ENCODE measurements at regions not wholly inside any gene's neighbourhood (a gene's known extent, or its start where the extent isn't known, plus 50 kb on each side); places are given as distances from the start of the nearest gene placed in this dataset.

DNA sequence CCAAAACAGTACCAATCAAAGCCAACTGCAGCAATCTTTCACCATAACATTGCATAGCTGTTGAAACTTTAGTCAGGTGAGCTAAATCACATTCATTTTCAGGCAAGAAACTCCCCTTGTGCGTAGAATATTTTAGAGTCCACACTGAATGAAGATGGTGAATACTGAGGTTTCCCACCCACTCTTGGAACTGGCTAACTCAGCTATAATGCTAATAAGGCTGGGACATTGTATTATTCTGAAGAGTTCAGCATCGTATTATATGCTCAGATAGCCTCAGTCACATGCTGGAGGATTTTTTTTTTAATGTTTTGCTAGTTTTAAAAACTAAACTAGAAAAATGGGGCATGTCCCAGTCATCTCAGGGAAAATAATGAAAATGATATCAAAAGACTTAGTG, 352.3 kb upstream of the FMN2 start:
- DNase-seq: no peak

DNA sequence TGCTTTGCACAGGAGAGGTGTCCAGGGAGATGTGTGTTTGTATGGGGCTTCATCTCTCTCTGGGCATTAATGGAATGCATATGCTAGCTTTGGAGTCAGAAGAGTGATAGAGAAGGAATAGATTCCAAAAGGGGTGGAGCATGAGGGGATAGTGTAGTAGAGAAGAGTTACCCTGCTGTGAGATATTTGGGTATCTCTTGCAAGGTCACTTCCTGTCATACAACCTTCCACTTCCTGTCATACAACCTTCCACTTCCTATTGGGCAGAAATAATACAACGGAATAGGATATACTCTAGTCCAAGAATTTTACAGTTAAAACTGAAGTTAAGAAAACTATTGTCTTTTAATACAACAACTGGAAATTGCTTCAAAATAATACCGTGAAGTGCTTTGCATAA, 351.8 kb upstream of the FMN2 start:
- DNase-seq: no peak

DNA sequence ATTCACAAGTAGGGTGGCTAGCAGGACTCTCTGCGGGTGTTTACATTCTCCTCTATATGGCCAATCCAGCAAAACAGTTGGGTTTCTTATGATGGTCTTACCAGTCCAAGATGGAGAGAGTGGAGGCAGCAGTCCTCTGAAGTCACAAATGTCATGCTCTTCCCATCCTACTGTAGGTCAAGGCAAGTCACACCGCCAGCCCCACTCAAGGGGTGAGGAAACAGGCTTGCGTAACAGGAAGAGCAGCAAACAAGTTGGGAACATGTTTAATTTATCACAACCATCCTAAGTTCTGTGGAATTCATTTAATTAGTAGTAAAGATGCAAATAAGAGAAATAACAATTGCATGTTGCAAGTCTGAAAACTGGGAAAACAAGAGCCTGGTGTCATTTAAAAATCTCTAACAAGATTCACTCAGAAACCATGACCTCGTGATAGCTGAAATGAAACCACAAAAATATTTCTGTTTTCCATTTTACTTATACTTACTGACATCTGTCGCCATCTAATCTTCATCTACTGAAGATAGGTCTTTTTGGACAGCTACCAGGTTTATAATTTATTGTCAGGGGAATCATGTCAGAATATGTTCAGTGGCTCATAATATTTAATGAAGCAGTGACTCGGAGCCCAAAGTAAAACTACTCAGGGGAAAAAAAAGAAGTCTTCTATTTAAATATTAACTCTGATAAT, 349.1 kb upstream of the FMN2 start:
- DNase-seq: no peak

DNA sequence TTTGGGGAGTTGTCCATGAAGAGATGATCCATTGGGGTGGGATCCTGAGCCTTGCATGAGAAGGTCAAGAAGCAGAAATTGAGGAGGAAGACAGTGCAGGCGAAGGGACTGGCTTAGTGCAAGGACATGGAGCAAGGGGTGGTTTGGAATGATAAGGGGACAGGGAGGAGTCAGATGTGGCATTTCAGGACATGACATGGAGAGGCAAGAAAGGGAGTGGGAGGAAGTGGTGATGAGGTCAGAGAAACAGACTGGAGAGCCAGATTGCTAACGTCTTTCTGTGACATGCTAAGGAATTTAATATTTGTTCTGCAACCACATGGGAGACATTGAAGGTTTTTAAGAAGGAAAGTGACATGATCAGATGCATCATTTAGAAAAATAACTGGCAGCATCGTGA, 346.8 kb upstream of the FMN2 start:
- DNase-seq: no peak

DNA sequence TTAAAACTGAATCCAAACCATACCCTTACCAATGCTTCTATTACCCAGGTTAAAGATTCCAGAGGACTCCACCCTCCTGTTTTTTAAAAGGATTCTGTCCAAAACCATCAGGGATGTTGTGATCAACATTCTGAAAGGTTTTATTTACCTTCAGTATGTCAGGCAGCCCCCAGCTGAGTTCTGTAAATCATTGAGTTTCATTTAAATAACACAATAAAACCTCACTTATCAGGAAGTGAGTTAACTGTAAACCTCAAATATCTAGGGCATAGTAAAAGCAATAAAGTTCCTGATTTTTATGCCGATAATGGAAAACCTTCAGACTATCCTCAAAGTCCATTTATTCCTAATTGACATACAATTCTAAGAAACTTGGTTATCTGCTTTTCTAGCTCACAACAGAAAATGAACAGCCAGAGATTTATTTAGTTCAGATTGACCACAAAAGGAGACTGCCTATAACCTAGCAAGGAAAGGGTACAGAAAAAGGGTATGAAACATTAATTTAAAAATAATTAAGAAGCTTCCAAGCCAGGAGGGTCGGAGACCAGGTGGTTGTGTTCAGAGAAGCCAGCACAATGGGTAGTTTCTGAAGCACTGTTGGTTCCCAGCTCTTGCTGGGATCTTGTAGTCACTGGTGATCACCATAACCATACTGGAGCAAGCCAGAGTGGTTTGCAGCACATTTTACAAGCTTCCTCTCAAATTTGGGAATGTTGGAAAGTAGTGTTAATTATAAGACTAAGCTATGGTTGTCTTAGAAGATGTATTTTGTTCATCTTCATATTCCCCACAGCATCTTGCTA, 336.4 kb upstream of the FMN2 start:
- DNase-seq: no peak

DNA sequence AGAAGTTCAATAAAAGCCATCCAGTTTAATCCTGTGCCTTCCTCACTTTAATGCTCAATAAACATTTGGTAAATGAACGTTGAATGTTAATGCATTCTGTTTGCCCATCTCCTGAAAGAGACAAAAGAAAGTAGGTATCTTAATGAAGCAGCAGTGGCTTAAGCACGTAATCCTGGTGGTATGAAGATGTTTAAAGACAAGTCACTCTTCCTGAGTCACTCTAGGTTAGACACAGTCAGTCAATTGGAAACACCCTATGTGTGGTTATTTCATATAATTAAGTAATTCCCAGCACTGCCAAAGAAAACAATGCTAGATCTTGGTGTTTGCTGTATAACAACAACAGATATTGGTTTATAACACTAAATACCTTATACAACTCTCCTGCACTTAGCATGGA, 334.0 kb upstream of the FMN2 start:
- DNase-seq: no peak

DNA sequence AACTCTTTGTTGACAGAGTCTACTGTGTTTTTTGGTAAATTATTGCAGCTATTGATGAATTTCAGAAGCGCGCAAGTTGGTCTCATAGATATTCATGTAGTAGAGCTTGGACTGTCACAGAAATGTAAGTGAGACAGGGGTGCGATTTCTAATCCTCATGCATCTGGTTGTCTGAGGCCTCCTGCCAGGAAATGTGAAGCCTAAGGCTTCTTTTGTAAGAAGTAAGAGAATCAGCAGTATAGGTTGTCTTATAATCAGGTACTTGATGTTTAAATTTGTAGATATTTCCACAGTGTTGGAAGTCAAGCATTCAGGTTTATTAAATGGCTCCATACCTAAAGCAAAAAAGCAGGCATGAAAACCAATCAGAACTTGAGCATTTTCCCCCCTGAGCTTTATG, 332.9 kb upstream of the FMN2 start:
- no peak for DNase-seq

DNA sequence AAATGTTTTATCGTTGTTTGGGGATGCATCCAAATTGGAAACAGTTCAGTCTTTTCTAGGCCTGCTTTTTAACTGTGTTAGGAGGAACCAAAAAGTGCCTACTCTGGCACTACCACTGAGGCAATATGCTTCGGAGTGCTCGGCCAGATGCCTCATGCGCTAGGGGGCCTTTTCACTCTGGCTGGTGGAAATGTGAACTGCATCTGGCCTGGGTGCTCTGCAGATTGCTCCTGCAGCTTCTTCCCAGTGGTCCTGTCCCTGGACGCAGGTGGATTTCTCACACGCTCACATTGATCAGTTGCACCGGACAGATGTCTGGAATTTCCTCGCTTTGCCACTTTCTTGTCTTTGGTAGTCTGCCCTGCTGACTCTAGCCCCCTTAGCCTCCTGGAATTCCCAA, 330.2 kb upstream of the FMN2 start:
- DNase-seq: no peak

DNA sequence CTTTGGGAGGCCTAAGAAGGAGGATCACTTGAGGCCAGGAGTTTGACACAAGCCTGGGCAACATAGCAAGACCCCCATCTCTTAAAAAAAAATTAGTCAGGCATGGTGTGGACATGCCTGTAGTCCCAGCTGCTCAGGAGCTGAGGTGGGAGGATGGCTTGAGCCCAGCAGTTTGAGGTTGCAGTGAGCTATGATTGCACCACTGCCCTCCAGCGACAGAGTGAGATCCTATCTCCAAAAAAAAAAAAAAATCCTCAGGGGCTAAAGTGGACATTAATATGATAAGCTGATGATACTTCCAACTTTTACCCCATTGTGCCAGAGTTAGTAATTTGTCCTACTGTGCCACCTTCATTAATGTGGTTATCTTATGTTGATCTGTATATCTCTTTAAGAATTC, 327.8 kb upstream of the FMN2 start:
- no peak for DNase-seq

DNA sequence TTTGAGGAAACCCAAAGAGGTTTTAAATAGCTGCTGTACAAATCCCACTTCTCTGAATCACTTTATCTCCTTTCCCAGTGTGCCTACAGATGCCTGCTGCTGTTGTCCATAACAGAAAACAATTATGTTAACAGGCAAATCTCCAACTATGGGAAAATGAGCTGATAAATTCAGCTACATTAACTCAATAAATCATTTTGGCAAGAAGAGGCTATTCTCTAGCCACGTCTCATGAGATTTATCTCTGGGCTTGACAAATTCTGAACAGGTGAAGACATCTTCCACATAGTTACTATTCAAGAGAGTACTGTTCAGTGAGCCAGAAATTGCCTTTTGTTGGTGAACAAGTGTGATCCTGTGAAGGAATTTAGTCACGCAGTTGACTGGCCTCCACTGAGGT, 327.1 kb upstream of the FMN2 start:
- DNase-seq: no peak

DNA sequence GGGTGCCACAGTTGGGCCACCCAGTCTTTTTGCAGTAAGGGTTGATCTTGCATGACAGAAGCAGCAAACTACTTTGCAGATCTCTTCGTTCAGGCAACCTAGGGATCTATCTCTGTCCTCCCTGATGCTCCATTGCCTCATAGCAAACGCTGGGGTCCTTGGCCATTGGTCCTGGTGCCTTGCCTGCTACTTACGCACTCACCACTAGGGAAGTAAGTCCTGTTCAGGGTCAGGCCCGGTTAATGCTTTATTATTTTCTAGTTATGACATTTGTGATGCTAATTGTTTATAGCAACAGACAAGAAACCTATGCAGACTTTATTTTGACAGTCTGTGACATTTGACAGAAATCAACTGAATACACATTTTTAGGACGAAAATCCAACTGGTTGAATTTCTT, 326.5 kb upstream of the FMN2 start:
- DNase-seq: peak in 1 of 2 experiments; percentile 4

DNA sequence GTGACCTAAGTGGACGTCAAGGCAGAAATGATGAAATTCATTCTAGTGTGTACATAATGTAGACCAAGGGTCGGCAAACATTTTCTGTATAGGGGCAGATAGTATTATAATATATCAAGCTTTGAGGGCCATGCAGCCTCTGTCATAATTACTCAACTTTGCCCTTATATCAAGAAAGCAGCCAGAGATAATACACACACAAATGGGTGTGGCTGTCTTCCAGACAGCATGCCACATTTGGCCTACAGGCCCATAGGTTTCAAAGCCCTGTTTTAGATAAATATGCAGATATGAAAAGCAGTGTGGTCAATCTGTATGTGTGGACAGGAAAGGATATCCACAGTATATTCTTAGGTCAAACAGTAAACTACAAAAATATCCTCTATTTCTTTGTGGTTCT, 320.1 kb upstream of the FMN2 start:
- DNase-seq: no peak

DNA sequence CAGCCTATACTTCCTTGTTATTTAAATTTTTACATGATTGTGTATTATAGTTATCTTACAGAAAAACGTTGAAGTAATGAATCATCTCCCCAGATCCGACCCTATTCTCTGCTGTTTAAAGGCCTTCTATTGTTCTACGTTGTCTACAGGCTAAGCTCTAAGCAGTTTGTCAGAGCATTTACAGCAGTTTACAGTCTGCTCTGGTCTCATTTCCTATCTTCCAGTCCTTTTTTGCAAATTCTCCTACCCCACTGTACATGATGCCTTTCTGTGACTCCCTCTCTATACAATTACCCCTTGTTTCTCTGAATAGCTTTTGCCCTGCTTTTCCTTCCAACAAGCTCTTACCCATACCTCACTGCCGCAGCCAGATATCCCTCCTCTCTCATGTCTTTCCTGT, 319.2 kb upstream of the FMN2 start:
- DNase-seq: no peak

DNA sequence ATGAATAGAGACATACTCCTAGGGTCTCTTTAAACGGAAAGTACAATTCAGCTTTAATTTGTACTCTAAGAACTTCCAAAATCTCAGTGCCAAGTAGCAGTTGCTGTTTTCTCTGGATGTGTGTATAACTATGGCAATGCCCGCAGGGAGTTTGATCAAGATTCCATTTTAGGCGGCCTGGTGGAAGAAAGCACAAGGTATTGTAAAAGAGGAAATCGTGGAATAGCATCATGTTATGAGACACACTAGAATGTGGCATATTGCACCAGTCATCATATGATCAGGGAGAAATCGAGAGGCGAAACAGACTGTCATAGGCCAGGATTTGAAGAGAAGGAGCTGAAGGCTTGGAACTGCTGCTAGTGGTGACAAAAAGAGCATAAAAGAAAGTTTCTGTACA, 316.2 kb upstream of the FMN2 start:
- DNase-seq: no peak

DNA sequence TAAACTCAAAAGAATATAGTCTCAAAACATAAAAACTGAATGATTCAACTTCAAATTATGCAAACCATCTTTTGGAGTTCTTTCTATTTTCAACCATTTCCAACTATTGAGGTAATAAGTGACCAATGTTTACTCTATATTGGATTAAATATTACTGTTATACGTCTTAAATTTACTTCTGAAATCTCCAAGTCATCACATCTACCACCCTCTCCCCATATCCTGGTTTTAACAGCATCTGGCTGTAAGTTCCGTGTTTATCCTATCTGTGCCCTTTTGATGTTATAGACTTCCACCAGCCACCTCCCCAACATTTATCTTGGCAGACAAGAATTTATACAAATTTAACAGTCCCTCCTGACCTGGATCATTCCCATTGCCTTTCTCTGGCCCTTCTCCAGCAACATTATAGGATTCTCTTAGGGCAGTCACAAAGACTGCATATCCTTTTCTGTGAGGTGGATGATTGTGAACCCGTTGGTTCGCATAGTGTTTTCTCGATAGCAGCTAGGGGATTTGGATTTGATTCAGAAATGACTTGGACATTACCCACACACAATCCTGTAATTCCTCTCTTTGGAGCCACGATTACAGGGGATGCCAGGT, 313.4 kb upstream of the FMN2 start:
- no peak for DNase-seq

DNA sequence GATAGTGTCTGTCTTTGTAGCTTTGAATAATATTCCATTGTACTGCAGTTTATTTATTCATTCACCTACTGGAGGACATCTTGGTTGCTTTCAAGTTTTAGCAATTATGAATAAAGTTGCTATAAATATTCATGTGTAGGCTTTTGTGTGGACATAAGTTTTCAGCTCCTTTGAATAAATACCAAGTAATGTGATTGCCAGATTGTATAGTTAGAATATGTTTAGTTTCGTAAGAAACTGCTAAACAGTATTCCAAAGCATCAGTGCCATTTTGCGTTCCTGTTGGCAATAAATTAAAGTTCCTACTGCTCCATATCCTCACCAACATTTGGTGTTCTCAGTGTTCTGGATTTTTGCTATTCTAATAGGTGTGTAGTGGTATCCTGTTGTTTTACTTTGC, 311.7 kb upstream of the FMN2 start:
- no peak for DNase-seq

DNA sequence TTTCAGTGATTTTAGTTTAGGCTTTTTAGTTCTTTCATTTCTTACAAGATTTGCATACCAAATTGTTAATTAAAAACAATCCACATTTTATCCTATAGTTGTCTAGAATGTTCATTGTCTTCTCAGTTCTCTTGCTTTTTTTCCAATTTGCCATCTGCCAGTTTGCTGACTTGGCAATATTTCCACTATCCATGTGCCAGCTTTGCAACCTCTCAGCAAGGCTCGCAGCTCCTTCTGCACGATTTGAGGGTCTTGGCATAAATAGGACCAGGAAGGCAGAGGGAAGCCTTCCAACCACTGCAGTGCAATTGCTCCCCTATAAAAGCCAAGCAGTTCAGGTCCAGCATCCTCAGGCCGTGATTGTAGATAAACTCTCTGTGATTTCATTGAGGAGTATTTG, 306.8 kb upstream of the FMN2 start:
- no peak for DNase-seq

DNA sequence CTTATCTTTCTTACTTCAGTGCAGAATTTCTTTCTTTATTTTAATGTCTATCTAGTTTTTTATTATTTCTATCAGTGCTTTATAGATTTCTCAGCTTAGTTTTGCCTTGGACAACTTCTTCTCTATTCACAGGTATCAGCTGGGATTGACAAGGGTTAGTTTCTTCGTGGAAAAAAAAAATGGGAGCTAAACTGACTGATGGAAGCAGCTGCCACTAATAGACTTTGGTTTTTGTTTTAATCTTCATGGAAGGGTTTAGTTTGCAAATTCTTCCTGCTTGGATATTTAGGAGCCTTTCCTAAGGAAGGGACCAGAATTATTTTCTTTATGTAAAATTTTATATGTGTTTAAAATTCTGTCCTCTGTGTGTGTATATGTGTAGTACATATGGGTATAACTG, 306.1 kb upstream of the FMN2 start:
- no peak for DNase-seq

DNA sequence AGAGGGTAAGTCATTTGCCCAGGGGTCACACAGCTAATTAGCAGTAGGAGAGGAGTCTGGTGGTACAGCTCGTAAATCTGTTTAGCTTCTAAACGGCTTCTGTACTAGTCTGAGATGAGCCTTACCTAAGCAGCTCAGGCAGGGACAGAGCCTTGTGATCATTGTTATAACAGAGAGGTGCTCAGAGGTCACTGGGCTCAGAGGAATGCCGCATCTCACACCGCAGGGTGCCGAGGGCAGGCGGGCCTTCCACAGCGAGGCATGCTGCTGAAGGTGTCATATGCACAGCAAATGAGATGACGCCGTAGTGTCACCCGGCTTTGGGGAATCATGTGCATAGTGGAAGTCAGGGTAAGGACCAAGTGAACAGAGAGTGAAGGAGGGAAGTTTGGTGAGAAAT, 305.2 kb upstream of the FMN2 start:
- DNase-seq: no peak

DNA sequence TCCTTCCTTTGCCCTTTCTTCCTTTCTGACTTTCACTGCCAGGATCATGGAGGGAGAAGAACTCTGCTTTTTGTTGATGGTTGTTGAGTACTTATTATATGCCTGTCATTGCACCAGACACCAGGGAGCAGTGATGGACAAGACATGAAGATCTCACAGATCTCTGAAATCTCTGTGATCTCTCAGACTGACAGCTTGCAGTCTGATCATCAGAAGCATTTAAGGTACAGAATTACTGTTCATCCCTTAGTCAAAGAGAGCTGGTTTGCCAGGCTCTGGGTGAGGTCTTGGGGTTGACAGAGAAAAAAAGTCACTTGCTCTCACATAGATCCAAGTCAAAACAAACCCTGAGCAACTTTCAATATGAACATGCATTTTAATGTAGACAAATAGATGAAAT, 299.5 kb upstream of the FMN2 start:
- no peak for DNase-seq

DNA sequence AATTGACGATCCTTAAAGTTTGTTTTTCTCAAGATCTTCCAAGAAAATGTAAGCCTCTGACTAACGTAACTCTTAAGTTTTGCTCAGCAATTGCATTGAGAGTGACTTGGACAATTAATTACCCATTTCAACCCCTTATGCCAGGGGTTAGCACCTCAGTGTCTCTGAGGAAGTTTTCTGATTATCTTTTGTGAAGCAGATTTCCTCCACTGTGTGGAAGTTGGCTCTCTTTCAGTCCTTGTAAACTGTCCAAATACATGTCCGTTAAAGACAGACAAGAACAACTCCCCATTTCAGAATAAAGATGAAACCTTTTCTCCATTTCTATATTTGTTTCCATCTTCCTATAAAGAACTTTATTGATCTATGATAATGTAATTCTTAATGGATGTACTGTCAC, 296.4 kb upstream of the FMN2 start:
- DNase-seq: no peak

DNA sequence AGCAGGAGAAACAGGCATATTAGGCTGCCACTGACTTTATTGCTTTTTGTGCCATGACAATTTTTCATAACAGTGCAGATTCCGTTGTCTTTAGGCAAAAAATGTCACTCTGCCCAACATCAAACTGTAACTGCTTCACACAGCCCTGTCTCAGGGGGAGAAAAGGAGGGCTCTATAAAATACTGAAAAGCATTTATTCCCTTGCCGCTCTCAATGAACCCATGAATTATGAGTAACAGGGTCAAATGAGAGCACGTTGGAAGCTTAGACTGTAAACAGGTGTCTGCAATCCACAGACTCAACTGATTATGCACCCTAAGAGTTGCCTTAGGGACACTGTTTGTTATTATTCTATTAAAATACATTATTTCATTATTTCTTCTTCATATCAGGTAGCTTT, 292.1 kb upstream of the FMN2 start:
- DNase-seq: no peak

DNA sequence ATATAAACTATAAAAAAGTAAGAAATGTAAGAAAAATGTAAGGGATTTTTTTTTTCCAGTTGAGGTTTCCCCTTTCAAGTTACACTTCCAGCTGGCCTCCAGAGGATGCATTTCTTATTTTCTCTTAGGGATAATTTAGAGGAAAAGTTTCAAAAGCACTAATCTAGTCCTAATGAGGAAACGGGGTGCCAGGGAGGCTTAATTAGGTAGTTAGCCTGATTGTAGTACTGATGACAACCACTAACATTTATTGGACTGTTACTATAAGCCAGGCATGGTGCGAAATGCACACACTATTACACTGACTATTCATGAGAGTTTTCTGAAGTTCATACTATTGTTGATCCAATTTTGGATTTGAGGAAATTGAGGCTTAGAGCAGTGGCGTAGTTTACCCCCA, 290.8 kb upstream of the FMN2 start:
- DNase-seq: no peak

DNA sequence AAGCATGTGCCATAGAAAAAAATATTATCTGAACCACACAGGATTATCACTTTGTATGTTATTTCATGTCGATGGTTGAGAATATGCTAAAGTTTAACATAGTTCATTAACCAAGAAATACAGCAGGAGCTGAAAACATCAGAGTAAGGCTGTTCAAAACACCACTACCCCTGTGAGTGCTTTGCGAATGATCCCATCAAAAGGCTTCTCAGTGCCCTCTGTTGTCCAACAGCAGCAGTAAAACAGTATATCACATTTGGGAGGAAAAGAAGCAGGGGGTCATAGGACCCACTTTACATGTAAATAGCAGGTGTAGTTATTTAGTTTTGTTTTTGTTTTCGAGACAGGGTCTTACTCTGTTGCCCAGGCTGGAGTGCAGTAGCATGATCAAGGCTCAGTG, 289.4 kb upstream of the FMN2 start:
- DNase-seq: no peak

DNA sequence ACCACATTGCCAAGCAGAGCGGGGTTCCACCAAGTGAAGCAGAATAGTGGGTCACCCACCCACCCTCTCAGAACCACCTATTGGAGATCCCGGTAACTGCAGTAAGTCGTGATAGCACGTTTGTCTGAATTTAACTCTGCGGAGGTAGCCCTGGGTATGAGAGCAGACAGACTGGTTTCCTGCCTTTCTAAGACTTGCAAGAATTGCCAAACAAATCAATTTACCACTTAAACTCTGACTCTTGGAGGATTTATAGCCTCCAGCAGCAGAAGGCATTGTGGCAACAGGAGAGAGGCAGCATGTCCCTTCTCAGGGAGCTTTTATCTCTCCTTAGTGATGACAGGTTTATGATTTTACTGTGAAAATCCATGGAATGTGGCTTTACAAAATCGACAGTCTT, 287.9 kb upstream of the FMN2 start:
- no peak for DNase-seq

Data from NCI-H524 (cell line).